Sigmoid colon (tissue), 4 donors: ENCODE measurements at regions not wholly inside any gene's neighbourhood (a gene's known extent, or its start where the extent isn't known, plus 50 kb on each side); places are given as distances from the start of the nearest gene placed in this dataset.

Experiments used
- CTCF ChIP-seq, 4 experiments: fragments of 450-650 bp in 3 of 4; fragments of 200-600 bp in 1 of 4; IDR thresholded peaks; one replicate each; pipeline ENCODE4 v1.5.1; 2016 to 2019; ENCODE audit warnings: antibody characterized with exemption in 4 of 4, mild to moderate bottlenecking in 3 of 4, moderate library complexity in 2 of 4
- EP300 ChIP-seq, 4 donors: sonication (generic); formaldehyde crosslinking; IDR thresholded peaks; one replicate each; pipeline ENCODE4 v1.6.1; 2017; ENCODE audit warnings: antibody characterized with exemption in 4 of 4
- POLR2AphosphoS5 ChIP-seq, 4 donors: sonication (generic); formaldehyde crosslinking; IDR thresholded peaks; one replicate each; pipeline ENCODE4 v1.6.1; 2017; ENCODE audit warnings: antibody characterized with exemption in 4 of 4

- TF ChIP-seq CTCF (IDR thresholded peaks at IDR 0.05) (no peak), POLR2AphosphoS5 (IDR thresholded peaks at IDR 0.05) (no peak), EP300 (IDR thresholded peaks at IDR 0.05) (no peak)
These were observed 191.2 kb downstream of the IRS1 start for GRCh38 chr2:226608451-226608850.
